Right cardiac atrium (tissue), 5 donors: ENCODE measurements at regions not wholly inside any gene's neighbourhood (a gene's known extent, or its start where the extent isn't known, plus 50 kb on each side); places are given as distances from the start of the nearest gene placed in this dataset.

ENCODE experiments used
- ATAC-seq, 2 donors: fragments of 200-7000 bp; cut with Tn5 transposase; one replicate each; pipeline versions ENCODE4 v1.8.0 to v1.9.1; 2020; ENCODE audit warnings: moderate library complexity in 2 of 2, mild to moderate bottlenecking in 1 of 2
- DNase-seq, 3 donors: peaks; one replicate each; pipeline ENCODE4 v3.0.0-alpha.2; 2020
- H3K27ac ChIP-seq: one replicate; pipeline ENCODE4 v1.5.1; 2013; ENCODE audit warnings: mild to moderate bottlenecking, low read length, control low read depth, moderate library complexity
- H3K27me3 ChIP-seq: one replicate; pipeline ENCODE4 v1.6.1; 2013; ENCODE audit not compliant: control insufficient read depth, insufficient read depth
- H3K4me1 ChIP-seq: one replicate; pipeline ENCODE4 v1.6.1; 2013; ENCODE audit warnings: low read length; ENCODE audit not compliant: control insufficient read depth, insufficient read depth
- H3K4me3 ChIP-seq: one replicate; pipeline ENCODE4 v1.5.1; 2013; ENCODE audit warnings: low read length, control low read depth
- H3K9me3 ChIP-seq: one replicate; pipeline ENCODE4 v1.6.1; 2013; ENCODE audit warnings: low read length; ENCODE audit not compliant: control insufficient read depth
- WGBS: extraction: QIAGEN DNeasy Blood & Tissue Kit; methylation state at CpG from one replicate; pipeline ENCODE4 v1.1.7; 2013; 5-methylcytosine and 5-hydroxymethylcytosine counted together
- intact Hi-C, 4 donors: fragments of 100-400 bp; cut with DNase I; formaldehyde crosslinking; loops; one replicate each; pipeline versions ENCODE4 v1.11.0 to v1.14.0; 2022 to 2023
- donor health status: healthy with polysubstance abuse.
- donor health status: DM: no; HTN: yes; CAD: no.
- donor health status: DM: no; HTN: no; CAD: no.
- donor health status: DM: no; HTN: yes; CAD: no; lungs with severe emphysema.
- donor health status: DM: yes; HTN: yes; CAD: no.

DNA sequence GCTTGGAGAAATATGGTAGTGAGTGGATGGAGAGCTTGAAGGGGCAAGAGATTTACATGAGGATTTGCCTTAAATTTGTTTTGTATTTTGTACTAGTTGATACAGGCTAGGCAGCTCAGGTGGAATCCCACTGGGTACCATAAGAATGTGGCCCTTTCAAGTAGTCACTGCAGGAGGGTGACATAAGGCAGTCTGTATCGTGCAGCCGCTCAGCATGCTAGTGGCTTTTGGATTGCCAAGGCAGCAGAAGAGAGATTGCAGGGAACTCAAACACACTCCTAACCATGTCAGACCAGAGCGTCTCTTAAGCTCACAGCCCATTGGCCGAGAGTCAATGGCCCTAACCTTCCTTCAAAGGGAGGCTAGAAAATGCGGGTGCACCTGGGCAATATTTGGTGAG is 420.0 kb downstream of the ADGRL2 start:
- H3K27ac ChIP-seq = no peak overlapping the region
- DNase-seq (no peak), ATAC-seq (no peak)
- intact Hi-C loops = no loop called here
- no peak overlapping the region for H3K4me3 ChIP-seq
- H3K9me3 ChIP-seq = no peaks in the 10 kb centered on the region
- no peaks in the 10 kb centered on the region for H3K4me1 ChIP-seq
- WGBS = 94% methylated on average over 5 of the region's 5 CpGs
- H3K27me3 ChIP-seq = no peaks in the 10 kb centered on the region

DNA sequence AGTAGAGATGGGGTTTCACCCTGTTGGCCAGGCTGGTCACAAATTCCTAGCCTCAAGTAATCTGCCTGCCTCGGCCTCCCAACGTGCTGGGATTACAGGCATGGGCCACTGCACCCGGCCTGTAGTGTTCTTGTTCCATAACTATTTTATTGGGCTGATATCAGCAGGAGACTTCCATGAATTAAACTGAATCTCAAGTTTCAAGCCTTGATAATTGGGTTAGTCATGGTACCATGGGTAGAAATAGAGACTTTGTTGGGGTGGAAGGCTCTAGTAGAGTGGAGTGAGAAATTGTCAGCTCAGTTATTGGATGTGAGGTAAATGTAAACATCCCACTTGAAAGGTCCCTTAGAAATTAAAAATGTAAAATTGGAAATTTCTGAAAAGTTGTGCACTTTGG is 419.1 kb downstream of the ADGRL2 start:
- Histone ChIP-seq H3K27ac (no peak overlapping the region), H3K4me3 (no peak overlapping the region), H3K27me3 (no peaks in the 10 kb centered on the region), H3K9me3 (no peaks in the 10 kb centered on the region), H3K4me1 (no peaks in the 10 kb centered on the region)
- 90% methylated on average over 3 of the region's 3 CpGs for WGBS
- no peak for ATAC-seq
- no peak for DNase-seq
- intact Hi-C loops = no loop called here

- H3K27me3 ChIP-seq = no peaks in the 10 kb centered on the region
- DNase-seq = no peak
- WGBS = 89% methylated on average over 2 of the region's 2 CpGs
- H3K27ac ChIP-seq = no peak overlapping the region
- intact Hi-C loops = no loop called here
- H3K4me3 ChIP-seq = no peak overlapping the region
- no peaks in the 10 kb centered on the region for H3K4me1 ChIP-seq
- ATAC-seq = no peak
- H3K9me3 ChIP-seq = no peaks in the 10 kb centered on the region
These were observed 418.1 kb downstream of the ADGRL2 start for GRCh38 chr1:82218846-82219245.

DNA sequence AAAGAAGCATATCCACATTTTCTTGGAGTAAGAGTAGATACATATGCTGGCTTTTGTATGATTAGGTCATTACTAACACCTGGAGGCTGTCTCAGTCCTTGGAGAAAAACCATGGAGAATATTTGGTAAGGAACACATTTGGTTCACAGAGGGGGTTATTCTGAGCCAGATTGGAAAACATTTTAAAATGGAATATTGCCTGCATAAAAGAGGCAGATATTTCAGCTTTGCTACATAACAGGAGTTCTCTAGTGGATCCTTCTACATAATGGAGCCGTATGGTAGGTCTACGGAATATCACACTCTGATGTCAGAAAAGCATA is 415.1 kb downstream of the ADGRL2 start:
- Histone ChIP-seq H3K27me3 (no peaks in the 10 kb centered on the region), H3K4me3 (no peak overlapping the region), H3K4me1 (no peaks in the 10 kb centered on the region), H3K9me3 (no peaks in the 10 kb centered on the region), H3K27ac (no peak overlapping the region)
- WGBS = 85% methylated on average over 2 of the region's 2 CpGs
- ATAC-seq = no peak
- intact Hi-C loops = no loop called here
- no peak for DNase-seq

- intact Hi-C loops = no loop called here
These were observed 414.5 kb downstream of the ADGRL2 start for GRCh38 chr1:82215056-82215852.

GRCh38 chr1:82214606-82215005 is 413.9 kb downstream of the ADGRL2 start:
- intact Hi-C loops = no loop called here
- Histone ChIP-seq H3K27ac (no peak overlapping the region), H3K27me3 (no peaks in the 10 kb centered on the region), H3K9me3 (no peaks in the 10 kb centered on the region), H3K4me3 (no peak overlapping the region), H3K4me1 (no peaks in the 10 kb centered on the region)
- ATAC-seq (no peak), DNase-seq (no peak)

More at GRCh38 chr1:82215056-82215852, 414.5 kb downstream of the ADGRL2 start:
- no peaks in the 10 kb centered on the region for H3K4me1 ChIP-seq
- no peak for ATAC-seq
- H3K27me3 ChIP-seq = no peaks in the 10 kb centered on the region
- WGBS = 74% methylated on average over 11 of the region's 11 CpGs
- no peak for DNase-seq
- no peak overlapping the region for H3K27ac ChIP-seq
- no peaks in the 10 kb centered on the region for H3K9me3 ChIP-seq
- no peak overlapping the region for H3K4me3 ChIP-seq

GRCh38 chr1:82197606-82198005 is 396.9 kb downstream of the ADGRL2 start:
- Histone ChIP-seq H3K9me3 (no peaks in the 10 kb centered on the region), H3K27me3 (no peaks in the 10 kb centered on the region), H3K4me3 (no peak overlapping the region), H3K27ac (no peak overlapping the region), H3K4me1 (no peaks in the 10 kb centered on the region)
- WGBS = 82% methylated on average over 3 of the region's 3 CpGs
- intact Hi-C loops = no loop called here
- no peak for ATAC-seq
- no peak for DNase-seq

GRCh38 chr1:82195245-82195644 is 394.5 kb downstream of the ADGRL2 start:
- 93% methylated on average over 3 of the region's 3 CpGs for WGBS
- H3K4me1 ChIP-seq = no peaks in the 10 kb centered on the region
- H3K27ac ChIP-seq = no peak overlapping the region
- no peaks in the 10 kb centered on the region for H3K9me3 ChIP-seq
- no peak overlapping the region for H3K4me3 ChIP-seq
- no peaks in the 10 kb centered on the region for H3K27me3 ChIP-seq
- ATAC-seq (no peak), DNase-seq (no peak)
- intact Hi-C loops = no loop called here

- intact Hi-C loops = no loop called here
- Histone ChIP-seq H3K27ac (no peak overlapping the region), H3K9me3 (no peaks in the 10 kb centered on the region), H3K4me3 (no peak overlapping the region), H3K27me3 (no peaks in the 10 kb centered on the region), H3K4me1 (no peaks in the 10 kb centered on the region)
- 37% methylated on average over 3 of the region's 3 CpGs for WGBS
- ATAC-seq = no peak
- no peak for DNase-seq
These were observed 384.4 kb downstream of the ADGRL2 start for GRCh38 chr1:82185084-82185483.

- H3K4me3 ChIP-seq = no peak overlapping the region
- H3K4me1 ChIP-seq = no peaks in the 10 kb centered on the region
- no peak overlapping the region for H3K27ac ChIP-seq
- DNase-seq (no peak), ATAC-seq (no peak)
- 96% methylated on average over 1 of the region's 1 CpG for WGBS
- H3K27me3 ChIP-seq = no peaks in the 10 kb centered on the region
- intact Hi-C loops = no loop called here
- no peaks in the 10 kb centered on the region for H3K9me3 ChIP-seq
These were observed 381.1 kb downstream of the ADGRL2 start for GRCh38 chr1:82181846-82182245.

GRCh38 chr1:82179131-82179530 is 378.4 kb downstream of the ADGRL2 start:
- Histone ChIP-seq H3K4me1 (no peaks in the 10 kb centered on the region), H3K4me3 (no peak overlapping the region), H3K9me3 (no peaks in the 10 kb centered on the region), H3K27me3 (no peaks in the 10 kb centered on the region), H3K27ac (no peak overlapping the region)
- intact Hi-C loops = no loop called here
- no peak for DNase-seq
- ATAC-seq = no peak

DNA sequence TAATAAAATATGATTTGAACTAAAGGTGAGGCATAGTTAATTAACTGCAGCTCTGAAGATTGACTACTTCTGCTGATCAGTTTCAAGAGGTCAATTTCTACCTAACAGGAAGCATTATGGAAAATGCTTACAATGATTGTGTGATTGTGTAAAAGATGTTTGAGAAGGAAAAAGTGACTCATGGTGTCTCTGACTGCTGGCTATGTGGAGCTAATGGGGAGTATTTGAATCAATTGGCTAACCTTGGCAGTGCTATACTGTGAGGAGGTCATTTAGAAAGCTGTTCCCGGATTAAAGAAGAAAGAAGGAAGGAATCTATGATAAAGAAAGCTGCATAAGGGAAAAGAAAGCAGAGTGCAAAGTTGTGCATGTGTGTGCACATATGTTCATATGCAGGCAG is 376.5 kb downstream of the ADGRL2 start:
- Histone ChIP-seq H3K27ac (no peak overlapping the region), H3K4me1 (no peaks in the 10 kb centered on the region), H3K9me3 (no peaks in the 10 kb centered on the region), H3K4me3 (no peak overlapping the region), H3K27me3 (no peaks in the 10 kb centered on the region)
- DNase-seq = no peak
- WGBS = 60% methylated on average over 1 of the region's 1 CpG
- intact Hi-C loops = no loop called here
- no peak for ATAC-seq
